Mesodermal cell (in vitro differentiated cells): ENCODE measurements at regions not wholly inside any gene's neighbourhood (a gene's known extent, or its start where the extent isn't known, plus 50 kb on each side); places are given as distances from the start of the nearest gene placed in this dataset.
A peak's percentile ranks its signal among the peaks of the same experiment; 100 is the strongest.

Source experiments
- H3K27ac ChIP-seq: 2 replicates; pipeline ENCODE4 v1.7.0; 2013; ENCODE audit warnings: mild to moderate bottlenecking, low read depth, low read length, moderate library complexity; ENCODE audit not compliant: severe bottlenecking
- H3K36me3 ChIP-seq: 2 replicates; pipeline ENCODE4 v1.7.1; 2013; ENCODE audit warnings: mild to moderate bottlenecking, low read length, moderate library complexity; ENCODE audit not compliant: control insufficient read depth, insufficient read depth
- H3K4me1 ChIP-seq: one replicate; pipeline ENCODE4 v1.7.1; 2013; ENCODE audit warnings: mild to moderate bottlenecking, low read length; ENCODE audit not compliant: insufficient read depth, control insufficient read depth, poor library complexity, severe bottlenecking
- H3K4me3 ChIP-seq: 2 replicates; pipeline ENCODE4 v1.7.0; 2013; ENCODE audit warnings: low read length, control low read depth, mild to moderate bottlenecking; ENCODE audit not compliant: insufficient read depth, poor library complexity, severe bottlenecking; ENCODE audit errors: extremely low read depth
- H3K9me3 ChIP-seq: 2 replicates; pipeline ENCODE4 v1.7.1; 2013; ENCODE audit warnings: mild to moderate bottlenecking, low read length, moderate library complexity; ENCODE audit not compliant: control insufficient read depth
- WGBS, 2 experiments: methylation state at CpG; one replicate each; pipeline ENCODE4 v1.1.5; 2013; ENCODE audit warnings: missing lambda C conversion rate in 2 of 2; ENCODE audit not compliant: insufficient coverage in 2 of 2; 5-methylcytosine and 5-hydroxymethylcytosine counted together

DNA sequence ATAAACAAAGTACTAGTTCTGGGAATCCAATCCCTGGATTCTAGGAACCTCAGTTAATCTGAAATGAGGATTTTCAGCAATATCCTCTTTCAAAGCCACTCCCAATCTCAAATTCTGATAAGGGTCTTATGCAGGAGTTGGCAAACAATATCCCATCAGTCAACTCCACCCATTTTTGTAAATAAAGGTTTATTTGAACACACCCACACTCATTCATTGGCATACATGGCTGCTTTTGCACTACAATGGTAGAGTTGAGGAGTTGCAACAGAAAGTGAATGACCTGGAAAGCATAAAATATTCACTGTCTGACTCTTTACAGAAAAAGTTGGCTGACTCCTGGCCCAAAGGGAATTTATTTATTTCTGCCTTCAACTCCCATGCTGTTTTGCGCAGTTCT, 157.7 kb upstream of the CDH11 start:
- Histone ChIP-seq H3K9me3 (no peaks in the 10 kb centered on the region), H3K4me1 (peaks cover 42% of the 10 kb centered on the region), H3K27ac (no peak overlapping the region), H3K36me3 (no peaks in the 10 kb centered on the region), H3K4me3 (no peak overlapping the region)
- WGBS, 2 experiments = 100% methylated on average over 1 of the region's 1 CpG

DNA sequence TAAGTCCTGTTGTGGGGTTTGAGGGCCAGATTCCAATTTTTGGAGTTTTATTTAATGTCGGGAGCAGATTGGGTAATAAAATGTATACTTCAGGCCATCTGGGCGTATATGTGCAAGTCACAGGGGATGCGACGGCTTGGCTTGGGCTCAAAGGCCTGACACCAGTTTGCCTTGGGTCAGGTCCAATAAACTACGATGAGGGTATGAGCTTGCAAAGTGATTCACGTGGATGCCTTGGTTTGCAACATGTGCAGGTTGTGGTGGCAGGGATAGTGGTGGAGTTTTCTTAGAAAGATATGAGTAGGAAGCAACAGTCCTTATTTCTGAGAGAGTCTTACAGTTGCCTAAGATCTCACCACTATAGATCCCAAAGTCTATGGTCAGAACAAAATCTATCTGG, 157.0 kb upstream of the CDH11 start:
- H3K9me3 ChIP-seq = no peaks in the 10 kb centered on the region
- H3K4me1 ChIP-seq = peaks cover 35% of the 10 kb centered on the region
- WGBS, 2 experiments = 94 to 100% methylated on average over 3 to 6 of the region's 6 CpGs

DNA sequence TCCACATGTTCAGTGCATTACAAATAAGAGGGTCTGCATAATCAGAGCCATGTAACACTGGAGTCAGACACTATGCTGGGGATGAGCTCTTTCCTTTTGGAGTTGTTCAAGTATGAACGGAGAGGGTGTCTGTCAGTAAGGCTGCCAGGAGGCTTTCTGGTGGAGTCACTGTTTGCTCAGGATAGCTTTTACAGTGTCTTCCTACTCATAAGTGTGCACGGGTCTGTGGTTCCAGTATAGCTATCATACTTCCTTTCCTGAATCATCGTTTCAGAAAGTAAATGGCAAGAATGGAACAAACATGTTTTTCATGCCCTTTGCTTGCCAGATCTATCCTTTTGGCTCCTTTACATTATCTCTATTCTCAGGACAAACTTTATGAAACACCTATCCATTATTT, 152.7 kb upstream of the CDH11 start:
- WGBS, 2 experiments = 87 to 100% methylated on average over 3 of the region's 3 CpGs
- Histone ChIP-seq H3K36me3 (no peaks in the 10 kb centered on the region), H3K9me3 (no peaks in the 10 kb centered on the region), H3K4me3 (no peak overlapping the region), H3K4me1 (peaks cover 6% of the 10 kb centered on the region), H3K27ac (no peak overlapping the region)

More for the DNA sequence above, 157.0 kb upstream of the CDH11 start:
- Histone ChIP-seq H3K27ac (no peak overlapping the region), H3K4me3 (no peak overlapping the region), H3K36me3 (no peaks in the 10 kb centered on the region)

DNA sequence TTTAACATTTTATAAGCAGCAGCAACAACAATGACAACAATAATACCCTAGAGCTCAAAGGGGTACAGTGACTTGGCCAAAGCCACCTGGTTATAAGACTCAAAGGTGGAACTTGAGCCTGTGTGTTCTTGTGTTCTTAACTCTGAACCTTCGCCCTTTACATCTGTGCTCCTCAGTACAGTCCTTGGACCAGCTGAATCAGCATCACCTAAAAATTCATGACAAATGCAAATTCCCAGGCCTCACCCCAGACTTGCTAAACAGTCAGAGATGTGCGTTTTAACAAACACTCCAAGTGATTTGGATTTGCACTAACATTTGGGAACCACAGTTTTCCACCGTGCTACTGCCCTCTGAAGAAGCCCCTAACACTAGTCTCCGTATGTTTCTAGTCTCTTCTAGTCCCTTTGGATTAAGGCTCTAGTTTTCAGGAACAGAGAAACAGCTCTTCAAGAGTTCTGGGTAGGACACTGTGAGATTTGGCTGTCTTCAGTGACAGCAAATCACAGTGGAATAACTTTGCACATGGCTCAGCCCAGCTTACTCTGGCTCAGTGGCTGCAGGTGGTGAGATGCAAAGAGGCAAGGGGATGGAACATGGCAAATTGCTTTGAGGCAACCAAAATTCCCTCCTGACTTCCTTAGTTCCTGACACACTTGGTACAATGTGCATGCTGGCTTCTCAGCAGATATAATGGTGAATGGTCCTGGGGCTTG, 151.0 kb upstream of the CDH11 start:
- 89 to 98% methylated on average over 4 of the region's 4 CpGs for WGBS, 2 experiments
- Histone ChIP-seq H3K36me3 (no peaks in the 10 kb centered on the region), H3K4me3 (no peak overlapping the region), H3K4me1 (peaks cover 6% of the 10 kb centered on the region), H3K9me3 (no peaks in the 10 kb centered on the region), H3K27ac (no peak overlapping the region)

DNA sequence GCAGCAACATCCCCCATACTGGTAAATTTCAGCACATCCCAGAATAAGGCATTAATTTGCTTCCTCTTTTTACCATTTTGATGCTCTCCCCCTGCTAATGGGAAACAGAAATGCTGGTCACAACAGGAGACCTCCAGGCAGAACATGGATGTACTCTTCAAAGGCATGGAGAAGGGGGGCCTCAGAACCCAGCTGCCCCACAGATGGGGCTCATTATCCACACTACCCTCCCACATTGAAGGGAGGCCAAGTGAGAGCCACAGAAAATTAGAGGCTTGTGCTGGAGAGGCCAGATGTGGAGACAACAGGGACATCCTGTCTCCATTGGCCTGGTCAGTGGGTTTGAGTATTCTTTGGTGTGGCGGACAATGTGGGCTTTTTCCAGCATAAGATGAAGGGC, 150.1 kb upstream of the CDH11 start:
- H3K4me3 ChIP-seq = no peak overlapping the region
- H3K4me1 ChIP-seq = peaks cover 6% of the 10 kb centered on the region
- no peaks in the 10 kb centered on the region for H3K9me3 ChIP-seq
- WGBS, 2 experiments = 20 to 50% methylated on average over 1 of the region's 1 CpG
- H3K27ac ChIP-seq = no peak overlapping the region
- H3K36me3 ChIP-seq = no peaks in the 10 kb centered on the region

DNA sequence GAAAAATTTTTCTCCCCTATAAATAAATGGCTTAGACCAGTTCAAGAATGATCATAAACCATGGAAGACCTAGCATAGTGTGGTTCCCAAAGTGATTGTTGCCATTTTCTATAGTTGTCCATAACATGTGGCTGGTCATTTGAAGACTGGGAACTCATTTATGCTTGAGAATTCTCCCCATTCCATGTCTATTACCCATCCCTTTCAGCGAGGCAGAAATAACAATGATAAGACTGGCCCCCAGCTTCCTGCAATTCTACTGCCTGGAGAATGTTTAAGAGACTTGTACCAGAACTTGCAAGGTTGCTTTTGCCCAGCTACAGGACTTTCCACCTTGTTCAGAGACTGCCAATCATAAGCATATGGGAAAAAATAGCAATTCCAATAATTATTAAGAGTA, 146.5 kb upstream of the CDH11 start:
- Histone ChIP-seq H3K27ac (no peak overlapping the region), H3K9me3 (no peaks in the 10 kb centered on the region), H3K4me3 (no peak overlapping the region), H3K36me3 (no peaks in the 10 kb centered on the region), H3K4me1 (no peaks in the 10 kb centered on the region)
- 60% methylated on average over 1 of the region's 1 CpG; no CpG with 5 or more reads in 1 of the 2 experiments for WGBS, 2 experiments

DNA sequence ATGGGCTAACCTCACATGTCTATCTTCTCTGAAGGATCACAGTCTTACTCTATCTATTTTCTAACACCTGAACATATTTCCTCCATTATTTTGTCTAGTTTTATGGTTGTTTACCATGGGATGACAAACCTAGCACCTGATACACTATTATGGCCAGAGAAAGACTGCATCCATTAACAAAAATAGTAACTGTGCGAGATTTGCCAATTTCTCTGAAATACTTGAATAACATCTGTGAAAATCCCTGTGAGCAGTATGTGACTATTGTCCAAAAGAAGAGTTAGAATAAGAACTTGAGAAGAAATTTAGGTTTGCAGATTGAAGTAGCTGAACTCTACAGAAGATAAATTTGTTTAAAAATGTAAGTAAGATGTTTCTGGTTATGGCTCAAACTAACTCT, 142.0 kb upstream of the CDH11 start:
- no peaks in the 10 kb centered on the region for H3K9me3 ChIP-seq
- H3K36me3 ChIP-seq = no peaks in the 10 kb centered on the region
- no peaks in the 10 kb centered on the region for H3K4me1 ChIP-seq
- no peak overlapping the region for H3K27ac ChIP-seq
- H3K4me3 ChIP-seq = no peak overlapping the region
- WGBS, 2 experiments = 86 to 100% methylated on average over 1 of the region's 1 CpG

DNA sequence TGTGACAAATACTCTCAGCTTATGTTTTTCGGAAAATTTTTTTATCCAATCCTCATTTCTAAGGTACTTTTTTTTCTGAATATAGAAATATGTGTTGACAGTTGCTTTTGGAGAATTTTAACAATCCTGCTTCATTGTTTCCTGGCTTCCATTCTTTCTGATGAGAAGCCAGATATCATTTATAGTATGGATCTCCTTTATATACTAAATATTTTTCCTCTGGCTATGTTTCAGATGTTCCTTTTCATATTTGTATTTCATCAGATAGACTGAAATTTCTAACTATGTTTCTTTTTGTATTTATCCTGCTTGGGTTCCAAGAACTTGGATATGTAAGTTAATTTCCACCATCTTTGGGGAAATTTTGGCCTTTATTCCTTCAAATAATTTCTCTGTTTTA, 138.9 kb upstream of the CDH11 start:
- no peaks in the 10 kb centered on the region for H3K9me3 ChIP-seq
- H3K27ac ChIP-seq = no peak overlapping the region
- no peaks in the 10 kb centered on the region for H3K4me1 ChIP-seq
- no peak overlapping the region for H3K4me3 ChIP-seq
- WGBS, 2 experiments = no CpG with 5 or more reads among the region's 1 CpG
- H3K36me3 ChIP-seq = no peaks in the 10 kb centered on the region

DNA sequence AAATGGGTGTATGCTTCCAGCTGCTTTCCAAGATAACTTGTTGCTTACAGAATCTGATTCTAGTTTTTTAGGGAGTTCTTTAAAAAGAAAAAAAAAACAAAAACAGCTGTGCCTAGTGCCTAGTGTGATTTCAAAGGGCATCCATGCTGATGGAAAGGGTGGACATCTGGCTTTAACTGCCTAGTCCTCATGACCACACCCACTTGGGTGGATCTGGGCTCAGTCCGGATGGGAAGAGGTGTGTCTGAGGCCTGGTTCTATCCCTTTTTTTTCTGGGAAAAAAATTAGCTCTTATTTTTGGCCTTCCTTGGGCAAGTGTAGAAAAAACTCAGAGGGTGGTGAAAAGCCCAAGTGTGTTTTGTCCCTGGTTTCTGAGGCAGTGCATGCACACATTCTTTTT, 132.3 kb upstream of the CDH11 start:
- no CpG with 5 or more reads among the region's 1 CpG for WGBS, 2 experiments
- no peak overlapping the region for H3K4me3 ChIP-seq
- H3K9me3 ChIP-seq = no peaks in the 10 kb centered on the region
- H3K27ac ChIP-seq = no peak overlapping the region
- peaks cover 4% of the 10 kb centered on the region for H3K4me1 ChIP-seq
- no peaks in the 10 kb centered on the region for H3K36me3 ChIP-seq

DNA sequence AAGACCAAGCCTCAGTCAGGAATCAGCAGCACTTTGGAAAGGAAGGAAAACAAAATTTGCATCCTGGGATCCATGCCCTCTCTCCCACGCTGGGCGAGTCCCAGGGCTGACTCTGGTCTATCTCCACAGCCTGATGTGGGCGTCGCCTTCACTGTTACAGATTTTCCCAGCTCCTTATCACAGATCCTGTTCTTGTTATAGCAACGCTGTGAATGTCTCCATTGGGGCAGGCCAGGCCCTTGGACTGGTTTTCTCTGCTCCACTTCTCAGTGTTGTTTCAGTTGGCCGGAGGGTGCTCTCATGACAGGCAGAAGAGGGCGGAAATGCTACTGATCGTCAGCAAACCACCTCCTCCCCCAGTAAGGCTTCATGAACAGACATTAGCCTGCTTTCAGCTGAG, 127.9 kb upstream of the CDH11 start:
- no peaks in the 10 kb centered on the region for H3K9me3 ChIP-seq
- WGBS, 2 experiments = 73 to 84% methylated on average over 6 of the region's 8 CpGs
- peak overlapping the region; percentile 71 for H3K27ac ChIP-seq
- H3K4me3 ChIP-seq = no peak overlapping the region
- no peaks in the 10 kb centered on the region for H3K36me3 ChIP-seq
- peaks cover 4% of the 10 kb centered on the region for H3K4me1 ChIP-seq

DNA sequence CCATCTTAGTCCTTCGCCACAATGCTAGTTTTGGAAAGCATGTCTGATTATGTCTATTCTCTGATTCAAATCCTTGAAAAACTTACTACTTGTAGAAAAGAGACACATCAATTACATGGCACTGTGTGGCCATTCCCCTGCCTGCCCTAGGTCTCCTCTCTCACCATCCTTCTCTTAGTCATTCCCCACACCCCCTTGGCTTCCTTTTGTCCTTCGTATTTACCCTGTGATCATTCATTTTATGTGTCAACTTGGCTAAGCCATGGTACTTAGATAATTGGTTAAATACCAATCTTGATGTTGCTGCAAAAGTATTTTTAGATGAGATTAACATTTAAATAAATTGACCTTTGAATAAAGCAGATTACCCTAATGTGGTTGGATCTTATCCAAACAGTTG, 122.9 kb upstream of the CDH11 start:
- H3K9me3 ChIP-seq = no peaks in the 10 kb centered on the region
- 100% methylated on average over 1 of the region's 2 CpGs for WGBS, 2 experiments
- H3K36me3 ChIP-seq = no peaks in the 10 kb centered on the region
- H3K4me3 ChIP-seq = no peak overlapping the region
- H3K27ac ChIP-seq = no peak overlapping the region
- H3K4me1 ChIP-seq = peaks cover 6% of the 10 kb centered on the region
